ENCODE measurements at regions not wholly inside any gene's neighbourhood (a gene's known extent, or its start where the extent isn't known, plus 50 kb on each side); places are given as distances from the start of the nearest gene placed in this dataset.

DNA sequence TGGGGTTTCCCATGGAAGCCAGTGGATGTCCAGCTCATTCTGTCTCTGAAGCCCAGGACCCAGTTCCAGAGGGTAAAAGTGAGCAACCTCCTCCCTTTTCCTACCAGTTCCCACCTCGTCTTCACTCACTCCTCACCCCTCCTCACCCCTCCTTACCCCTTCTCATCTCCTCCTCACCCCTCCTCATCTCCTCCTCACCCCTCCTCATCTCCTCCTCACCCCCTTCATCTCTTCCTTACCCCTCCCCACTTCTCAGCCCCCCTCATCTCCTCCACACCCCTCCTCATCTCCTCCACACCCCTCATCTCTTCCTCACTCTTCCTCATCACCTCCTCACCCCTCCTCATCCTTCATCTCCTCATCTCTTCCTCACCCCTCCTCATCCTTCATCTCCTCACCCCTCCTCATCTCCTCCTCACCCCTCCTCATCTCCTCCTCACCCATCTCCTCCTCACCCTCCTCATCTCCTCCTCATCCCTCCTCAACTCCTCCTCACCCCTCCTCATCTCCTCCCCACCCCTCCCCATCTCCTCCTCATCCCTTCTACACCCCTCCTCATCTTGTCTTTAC is 246.1 kb downstream of the MYLK4 start:
- no peaks in the 10 kb centered on the region for H3K9me3 ChIP-seq
- no peak overlapping the region for H3K9ac ChIP-seq (ENCODE audit: low read depth in 2 of 2, low read length in 2 of 2)
- peaks cover 4% of the 10 kb centered on the region for H3K27me3 ChIP-seq
- H3K27ac ChIP-seq = no peak overlapping the region
- TF ChIP-seq, protein P1, sequence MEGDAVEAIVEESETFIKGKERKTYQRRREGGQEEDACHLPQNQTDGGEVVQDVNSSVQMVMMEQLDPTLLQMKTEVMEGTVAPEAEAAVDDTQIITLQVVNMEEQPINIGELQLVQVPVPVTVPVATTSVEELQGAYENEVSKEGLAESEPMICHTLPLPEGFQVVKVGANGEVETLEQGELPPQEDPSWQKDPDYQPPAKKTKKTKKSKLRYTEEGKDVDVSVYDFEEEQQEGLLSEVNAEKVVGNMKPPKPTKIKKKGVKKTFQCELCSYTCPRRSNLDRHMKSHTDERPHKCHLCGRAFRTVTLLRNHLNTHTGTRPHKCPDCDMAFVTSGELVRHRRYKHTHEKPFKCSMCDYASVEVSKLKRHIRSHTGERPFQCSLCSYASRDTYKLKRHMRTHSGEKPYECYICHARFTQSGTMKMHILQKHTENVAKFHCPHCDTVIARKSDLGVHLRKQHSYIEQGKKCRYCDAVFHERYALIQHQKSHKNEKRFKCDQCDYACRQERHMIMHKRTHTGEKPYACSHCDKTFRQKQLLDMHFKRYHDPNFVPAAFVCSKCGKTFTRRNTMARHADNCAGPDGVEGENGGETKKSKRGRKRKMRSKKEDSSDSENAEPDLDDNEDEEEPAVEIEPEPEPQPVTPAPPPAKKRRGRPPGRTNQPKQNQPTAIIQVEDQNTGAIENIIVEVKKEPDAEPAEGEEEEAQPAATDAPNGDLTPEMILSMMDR (IDR thresholded peaks at IDR 0.05) = no peak
- no peaks in the 10 kb centered on the region for H3K36me3 ChIP-seq
- DNase-seq = no peak
- intact Hi-C loops (cut with DNase I) = no loop called here
- no peaks in the 10 kb centered on the region for H3K4me1 ChIP-seq
- H3K4me3 ChIP-seq = no peak overlapping the region

DNA sequence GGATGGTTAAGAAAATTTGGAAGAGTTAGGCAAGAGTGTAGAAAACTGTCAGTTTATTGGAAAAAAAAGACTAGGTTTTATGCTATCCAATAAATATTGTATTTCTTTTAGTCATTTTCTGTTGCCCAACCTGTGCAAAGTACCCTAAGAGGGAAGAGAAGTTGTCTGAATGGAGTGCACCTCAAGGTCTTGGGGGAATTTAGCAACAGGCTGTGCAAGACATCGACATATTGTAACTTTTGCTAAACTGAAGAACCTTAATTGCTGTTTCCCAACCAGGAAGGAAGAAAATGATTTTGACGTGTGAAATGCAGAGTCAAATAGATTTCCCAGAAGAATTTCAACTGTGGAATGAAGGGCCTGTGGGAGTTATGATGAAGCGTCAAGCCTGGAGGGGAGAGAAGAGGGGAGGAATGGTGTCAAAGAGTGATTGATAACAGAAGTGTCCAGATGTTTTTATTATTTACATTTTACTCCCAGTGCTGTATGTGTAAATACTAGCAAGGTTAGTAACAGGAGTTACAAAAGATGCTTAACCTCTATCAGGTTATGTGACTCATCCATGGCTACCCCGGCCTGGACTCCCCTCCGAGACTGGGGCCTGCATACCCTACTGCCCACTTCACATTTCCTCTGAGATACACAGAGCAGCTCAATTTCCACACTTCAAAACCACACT is 246.8 kb downstream of the MYLK4 start:
- DNase-seq = no peak
- intact Hi-C loops (cut with DNase I) = no loop called here
- no peaks in the 10 kb centered on the region for H3K9me3 ChIP-seq
- H3K9ac ChIP-seq (ENCODE audit: low read depth in 2 of 2, low read length in 2 of 2) = no peak overlapping the region
- H3K27me3 ChIP-seq = peaks cover 4% of the 10 kb centered on the region
- H3K4me3 ChIP-seq = no peak overlapping the region
- no peaks in the 10 kb centered on the region for H3K4me1 ChIP-seq
- TF ChIP-seq, protein P1 (IDR thresholded peaks at IDR 0.05) = no peak
- H3K36me3 ChIP-seq = no peaks in the 10 kb centered on the region
- no peak overlapping the region for H3K27ac ChIP-seq

DNA sequence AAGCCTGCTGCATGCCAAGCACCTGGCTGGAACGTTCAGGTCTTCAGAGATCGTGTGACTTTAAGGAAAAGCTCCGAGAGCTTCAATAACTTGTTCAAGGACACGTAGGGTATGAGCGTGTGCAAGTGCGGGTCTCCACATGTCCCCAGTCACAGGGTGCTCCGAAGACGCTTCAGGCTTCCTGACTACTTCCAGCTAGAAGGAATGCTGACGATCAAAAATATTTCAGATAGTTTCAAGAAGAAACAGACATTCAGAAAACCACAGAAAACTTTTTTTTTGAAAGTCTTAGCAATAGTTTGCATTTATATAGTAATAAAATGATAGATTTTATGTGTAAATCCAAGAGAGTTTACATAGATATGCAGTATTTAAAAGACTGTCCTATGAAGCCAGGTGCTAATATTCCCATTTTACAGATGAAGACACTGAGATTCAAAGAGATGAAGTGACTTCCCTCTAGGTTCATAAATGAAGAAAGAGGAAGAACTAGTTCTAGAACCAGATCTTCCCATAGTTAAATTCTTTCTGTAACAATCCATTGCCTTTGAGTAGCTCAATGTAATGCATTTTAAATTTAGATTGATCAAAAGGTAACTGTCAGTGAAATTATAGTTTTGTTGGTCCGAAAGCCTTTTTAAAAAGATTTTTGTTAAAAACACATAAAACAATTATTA is 247.6 kb downstream of the MYLK4 start:
- TF ChIP-seq, protein P1 (IDR thresholded peaks at IDR 0.05) = no peak
- Histone ChIP-seq H3K4me3 (no peak overlapping the region), H3K9ac (ENCODE audit: low read depth in 2 of 2, low read length in 2 of 2) (no peak overlapping the region), H3K36me3 (no peaks in the 10 kb centered on the region), H3K4me1 (no peaks in the 10 kb centered on the region), H3K27ac (no peak overlapping the region), H3K9me3 (no peaks in the 10 kb centered on the region), H3K27me3 (peaks cover 4% of the 10 kb centered on the region)
- no peak for DNase-seq
- intact Hi-C loops (cut with DNase I) = no loop called here

DNA sequence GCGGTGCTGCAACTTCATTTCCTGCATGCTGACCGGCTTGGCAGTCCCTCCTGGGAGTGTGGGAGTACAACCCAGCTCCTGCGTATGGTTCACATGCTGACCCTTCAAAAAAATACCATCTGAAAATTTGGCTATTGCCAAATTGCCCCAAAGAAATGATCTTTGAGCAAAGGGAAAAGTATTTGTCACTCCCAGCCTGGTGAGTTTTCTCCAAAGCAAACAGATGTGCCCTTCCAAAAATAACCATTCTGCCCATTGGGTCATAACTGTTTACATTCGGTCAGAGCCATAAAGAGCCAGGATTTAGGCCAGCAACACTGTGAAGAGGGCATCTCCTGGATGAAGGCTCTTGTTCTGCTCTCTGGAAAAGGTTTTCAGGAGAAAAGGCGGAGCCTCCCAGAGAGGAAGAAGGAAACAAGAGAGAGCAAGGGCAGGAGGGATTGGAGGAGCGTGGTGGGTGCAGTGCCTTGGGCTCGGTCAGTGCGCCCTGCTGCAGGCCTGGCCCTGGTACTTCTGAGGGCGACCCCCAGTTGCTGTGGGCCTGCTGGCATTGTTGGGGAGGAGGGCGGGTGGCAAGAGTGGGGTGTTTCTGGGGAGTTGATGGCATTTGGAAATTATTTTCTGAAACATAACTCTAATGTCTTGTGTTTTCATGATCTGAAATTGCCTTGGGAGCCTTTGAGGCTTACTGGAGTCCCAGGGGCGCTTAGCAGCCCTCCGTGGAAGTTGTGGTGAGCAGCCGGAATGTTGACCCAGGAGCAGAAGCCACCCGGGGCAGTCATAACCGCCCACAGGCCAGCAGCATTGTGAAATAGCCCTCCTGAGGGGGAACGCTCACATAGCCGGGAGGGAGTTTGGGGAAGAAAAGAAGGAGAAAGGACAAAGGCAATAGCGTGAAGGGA is 248.4 kb downstream of the MYLK4 start:
- intact Hi-C loops (cut with DNase I) = no loop called here
- Histone ChIP-seq H3K36me3 (no peaks in the 10 kb centered on the region), H3K4me3 (no peak overlapping the region), H3K27me3 (peaks cover 4% of the 10 kb centered on the region), H3K9ac (ENCODE audit: low read depth in 2 of 2, low read length in 2 of 2) (no peak overlapping the region), H3K9me3 (no peaks in the 10 kb centered on the region), H3K27ac (no peak overlapping the region), H3K4me1 (no peaks in the 10 kb centered on the region)
- DNase-seq = no peak
- TF ChIP-seq, protein P1 (IDR thresholded peaks at IDR 0.05) = no peak

DNA sequence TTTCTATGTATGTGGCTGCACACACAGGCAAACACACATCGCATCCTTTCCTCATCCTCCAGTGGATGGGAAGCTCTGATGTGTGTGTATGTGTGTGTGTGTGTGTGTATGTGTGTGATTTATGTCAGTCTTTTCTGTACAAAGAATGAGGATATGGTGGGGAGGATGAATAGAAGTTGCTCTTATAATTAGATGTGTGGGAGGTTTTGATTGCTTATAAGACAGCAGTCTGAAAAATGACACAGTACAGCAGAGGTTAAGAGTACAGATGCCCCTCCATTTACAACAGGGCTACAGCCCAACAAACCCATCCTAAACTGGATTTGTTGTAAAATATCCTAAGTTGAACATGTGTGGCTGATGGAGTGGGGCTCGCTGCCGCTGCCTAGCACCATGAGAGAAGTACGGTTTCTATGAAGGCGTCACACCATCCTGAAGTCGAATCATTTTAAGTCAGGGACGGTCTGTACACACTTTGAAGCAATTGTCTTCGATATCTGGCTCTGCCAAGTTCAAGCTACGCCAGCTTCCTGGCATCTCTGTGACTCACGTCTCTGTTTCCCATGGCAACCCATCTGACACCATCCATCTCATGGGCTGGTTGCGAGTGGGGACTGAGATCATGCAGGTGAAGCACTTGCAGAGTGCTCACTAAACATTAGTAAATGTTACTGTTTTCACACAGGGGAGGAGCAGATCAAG is 252.6 kb downstream of the MYLK4 start:
- no peak overlapping the region for H3K9ac ChIP-seq (ENCODE audit: low read depth in 2 of 2, low read length in 2 of 2)
- no peaks in the 10 kb centered on the region for H3K27me3 ChIP-seq
- no peak overlapping the region for H3K27ac ChIP-seq
- H3K4me3 ChIP-seq = no peak overlapping the region
- H3K36me3 ChIP-seq = no peaks in the 10 kb centered on the region
- intact Hi-C loops (cut with DNase I) = no loop called here
- no peaks in the 10 kb centered on the region for H3K9me3 ChIP-seq
- no peaks in the 10 kb centered on the region for H3K4me1 ChIP-seq
- TF ChIP-seq, protein P1 (IDR thresholded peaks at IDR 0.05) = no peak
- no peak for DNase-seq
